ENCODE measurements at regions not wholly inside any gene's neighbourhood (a gene's known extent, or its start where the extent isn't known, plus 50 kb on each side); places are given as distances from the start of the nearest gene placed in this dataset.

- no peak overlapping the region for H3K4me3 Mint-ChIP-seq
- Histone ChIP-seq H3K27me3 (replicated peaks in 1 of 2; ENCODE audit: control insufficient read depth in 2 of 2, extremely low read depth in 1 of 2, insufficient read depth in 2 of 2, low read length in 1 of 2) (no peaks in the 10 kb centered on the region), H3K36me3 (ENCODE audit: control insufficient read depth in 2 of 2, extremely low read depth in 1 of 2, insufficient read depth in 1 of 2, low read length in 1 of 2) (no peaks in the 10 kb centered on the region), H3K9me3 (no peaks in the 10 kb centered on the region), H3K4me3 (ENCODE audit: control insufficient read depth in 1 of 2, extremely low read depth in 1 of 2, low read length in 1 of 2) (no peak overlapping the region), H3K27ac (ENCODE audit: low read length) (no peak overlapping the region), H3K4me1 (ENCODE audit: control insufficient read depth in 1 of 2, extremely low read depth in 1 of 2, insufficient read depth in 2 of 2, low read length in 2 of 2) (no peaks in the 10 kb centered on the region)
- ChIA-PET CTCF (no interaction called here), POLR2A (no interaction called here)
- H3K9me3 Mint-ChIP-seq: peaks cover 6 to 25% (median 23%) of the 10 kb centered on the region in 3 donors
- H3K36me3 Mint-ChIP-seq: no peaks in the 10 kb centered on the region
- no peak overlapping the region for H3K27ac Mint-ChIP-seq
- ATAC-seq (replicated peaks in 1 of 4) (no peak), DNase-seq (no peak)
- no peaks in the 10 kb centered on the region for H3K4me1 Mint-ChIP-seq
- no peaks in the 10 kb centered on the region for H3K27me3 Mint-ChIP-seq
Observed at GRCh38 chr14:82889701-82890100, 1356.0 kb upstream of the SEL1L start.

- WGBS (ENCODE audit: insufficient coverage): no CpG with 5 or more reads among the region's 1 CpG
- Mint-ChIP-seq H3K4me3 (no peak overlapping the region), H3K36me3 (no peaks in the 10 kb centered on the region), H3K4me1 (no peaks in the 10 kb centered on the region), H3K27me3 (no peaks in the 10 kb centered on the region), H3K27ac (no peak overlapping the region), H3K9me3 (peaks cover 9 to 20% (median 17%) of the 10 kb centered on the region in 3 donors)
- H3K27ac ChIP-seq (ENCODE audit: low read length): no peak overlapping the region
- ChIA-PET CTCF (no interaction called here), POLR2A (no interaction called here)
- no peak for ATAC-seq (replicated peaks in 1 of 4)
- no peaks in the 10 kb centered on the region for H3K36me3 ChIP-seq (ENCODE audit: control insufficient read depth in 2 of 2, extremely low read depth in 1 of 2, insufficient read depth in 1 of 2, low read length in 1 of 2)
- no peak overlapping the region for H3K4me3 ChIP-seq (ENCODE audit: control insufficient read depth in 1 of 2, extremely low read depth in 1 of 2, low read length in 1 of 2)
- H3K4me1 ChIP-seq (ENCODE audit: control insufficient read depth in 1 of 2, extremely low read depth in 1 of 2, insufficient read depth in 2 of 2, low read length in 2 of 2): no peaks in the 10 kb centered on the region
- DNase-seq: no peak
- no peaks in the 10 kb centered on the region for H3K9me3 ChIP-seq
- no peaks in the 10 kb centered on the region for H3K27me3 ChIP-seq (replicated peaks in 1 of 2; ENCODE audit: control insufficient read depth in 2 of 2, extremely low read depth in 1 of 2, insufficient read depth in 2 of 2, low read length in 1 of 2)
Observed at GRCh38 chr14:82896476-82896875, 1362.8 kb upstream of the SEL1L start.

- Histone ChIP-seq H3K27ac (ENCODE audit: low read length) (no peak overlapping the region), H3K9me3 (no peaks in the 10 kb centered on the region), H3K4me3 (ENCODE audit: control insufficient read depth in 1 of 2, extremely low read depth in 1 of 2, low read length in 1 of 2) (no peak overlapping the region), H3K27me3 (replicated peaks in 1 of 2; ENCODE audit: control insufficient read depth in 2 of 2, extremely low read depth in 1 of 2, insufficient read depth in 2 of 2, low read length in 1 of 2) (no peaks in the 10 kb centered on the region), H3K36me3 (ENCODE audit: control insufficient read depth in 2 of 2, extremely low read depth in 1 of 2, insufficient read depth in 1 of 2, low read length in 1 of 2) (no peaks in the 10 kb centered on the region), H3K4me1 (ENCODE audit: control insufficient read depth in 1 of 2, extremely low read depth in 1 of 2, insufficient read depth in 2 of 2, low read length in 2 of 2) (no peaks in the 10 kb centered on the region)
- H3K36me3 Mint-ChIP-seq: no peaks in the 10 kb centered on the region
- no peaks in the 10 kb centered on the region for H3K27me3 Mint-ChIP-seq
- peaks cover 6 to 18% (median 15%) of the 10 kb centered on the region in 3 donors for H3K9me3 Mint-ChIP-seq
- H3K4me1 Mint-ChIP-seq: no peaks in the 10 kb centered on the region
- CTCF ChIA-PET: no interaction called here
- POLR2A ChIA-PET: interaction anchor here in 1 of 2 donors (0.6 kb wide), 1 partner anchor 508 kb away, joined by 4 read pairs; no protein-coding TSS in a partner anchor
- no peak overlapping the region for H3K4me3 Mint-ChIP-seq
- DNase-seq: no peak
- 64% methylated on average over 2 of the region's 4 CpGs for WGBS (ENCODE audit: insufficient coverage)
- H3K27ac Mint-ChIP-seq: no peak overlapping the region
- no peak for ATAC-seq (replicated peaks in 1 of 4)
Observed at GRCh38 chr14:82897469-82898308, 1364.0 kb upstream of the SEL1L start.

- Mint-ChIP-seq H3K4me1 (no peaks in the 10 kb centered on the region), H3K27me3 (no peaks in the 10 kb centered on the region), H3K27ac (no peak overlapping the region), H3K9me3 (peaks cover 27 to 51% (median 31%) of the 10 kb centered on the region in 3 donors), H3K4me3 (no peak overlapping the region), H3K36me3 (no peaks in the 10 kb centered on the region)
- Histone ChIP-seq H3K27me3 (replicated peaks in 1 of 2; ENCODE audit: control insufficient read depth in 2 of 2, extremely low read depth in 1 of 2, insufficient read depth in 2 of 2, low read length in 1 of 2) (no peaks in the 10 kb centered on the region), H3K27ac (ENCODE audit: low read length) (no peak overlapping the region), H3K9me3 (no peaks in the 10 kb centered on the region), H3K4me1 (ENCODE audit: control insufficient read depth in 1 of 2, extremely low read depth in 1 of 2, insufficient read depth in 2 of 2, low read length in 2 of 2) (no peaks in the 10 kb centered on the region), H3K36me3 (ENCODE audit: control insufficient read depth in 2 of 2, extremely low read depth in 1 of 2, insufficient read depth in 1 of 2, low read length in 1 of 2) (no peaks in the 10 kb centered on the region), H3K4me3 (ENCODE audit: control insufficient read depth in 1 of 2, extremely low read depth in 1 of 2, low read length in 1 of 2) (no peak overlapping the region)
- POLR2A ChIA-PET: no interaction called here
- CTCF ChIA-PET: no interaction called here
- no CpG with 5 or more reads among the region's 2 CpGs for WGBS (ENCODE audit: insufficient coverage)
- no peak for ATAC-seq (replicated peaks in 1 of 4)
- DNase-seq: no peak
Observed at GRCh38 chr14:82905762-82906161, 1372.1 kb upstream of the SEL1L start.

- Histone ChIP-seq H3K4me3 (ENCODE audit: control insufficient read depth in 1 of 2, extremely low read depth in 1 of 2, low read length in 1 of 2) (no peak overlapping the region), H3K4me1 (ENCODE audit: control insufficient read depth in 1 of 2, extremely low read depth in 1 of 2, insufficient read depth in 2 of 2, low read length in 2 of 2) (no peaks in the 10 kb centered on the region), H3K27me3 (replicated peaks in 1 of 2; ENCODE audit: control insufficient read depth in 2 of 2, extremely low read depth in 1 of 2, insufficient read depth in 2 of 2, low read length in 1 of 2) (no peaks in the 10 kb centered on the region), H3K9me3 (no peaks in the 10 kb centered on the region), H3K27ac (ENCODE audit: low read length) (no peak overlapping the region), H3K36me3 (ENCODE audit: control insufficient read depth in 2 of 2, extremely low read depth in 1 of 2, insufficient read depth in 1 of 2, low read length in 1 of 2) (no peaks in the 10 kb centered on the region)
- peaks cover 22 to 37% (median 22%) of the 10 kb centered on the region in 3 donors for H3K9me3 Mint-ChIP-seq
- CTCF ChIA-PET: no interaction called here
- DNase-seq: no peak
- H3K36me3 Mint-ChIP-seq: no peaks in the 10 kb centered on the region
- no peaks in the 10 kb centered on the region for H3K4me1 Mint-ChIP-seq
- no peak overlapping the region for H3K27ac Mint-ChIP-seq
- 20% methylated on average over 1 of the region's 2 CpGs for WGBS (ENCODE audit: insufficient coverage)
- H3K27me3 Mint-ChIP-seq: no peaks in the 10 kb centered on the region
- no peak overlapping the region for H3K4me3 Mint-ChIP-seq
- no peak for ATAC-seq (replicated peaks in 1 of 4)
- POLR2A ChIA-PET: no interaction called here
Observed at GRCh38 chr14:82911930-82912329, 1378.3 kb upstream of the SEL1L start.

- no peak overlapping the region for H3K27ac ChIP-seq (ENCODE audit: low read length)
- Mint-ChIP-seq H3K4me1 (no peaks in the 10 kb centered on the region), H3K4me3 (no peak overlapping the region), H3K27ac (no peak overlapping the region), H3K9me3 (peaks cover 25 to 35% (median 26%) of the 10 kb centered on the region in 3 donors), H3K36me3 (no peaks in the 10 kb centered on the region), H3K27me3 (no peaks in the 10 kb centered on the region)
- POLR2A ChIA-PET: no interaction called here
- H3K9me3 ChIP-seq: no peaks in the 10 kb centered on the region
- CTCF ChIA-PET: no interaction called here
- no peak overlapping the region for H3K4me3 ChIP-seq (ENCODE audit: control insufficient read depth in 1 of 2, extremely low read depth in 1 of 2, low read length in 1 of 2)
- no peaks in the 10 kb centered on the region for H3K27me3 ChIP-seq (replicated peaks in 1 of 2; ENCODE audit: control insufficient read depth in 2 of 2, extremely low read depth in 1 of 2, insufficient read depth in 2 of 2, low read length in 1 of 2)
- DNase-seq (no peak), ATAC-seq (replicated peaks in 1 of 4) (no peak)
- no peaks in the 10 kb centered on the region for H3K4me1 ChIP-seq (ENCODE audit: control insufficient read depth in 1 of 2, extremely low read depth in 1 of 2, insufficient read depth in 2 of 2, low read length in 2 of 2)
- H3K36me3 ChIP-seq (ENCODE audit: control insufficient read depth in 2 of 2, extremely low read depth in 1 of 2, insufficient read depth in 1 of 2, low read length in 1 of 2): no peaks in the 10 kb centered on the region
Observed at GRCh38 chr14:82913396-82913795, 1379.7 kb upstream of the SEL1L start.

GRCh38 chr14:82915381-82915780 is 1381.7 kb upstream of the SEL1L start:
- peaks cover 25 to 29% (median 27%) of the 10 kb centered on the region in 3 donors for H3K9me3 Mint-ChIP-seq
- ChIA-PET POLR2A (no interaction called here), CTCF (no interaction called here)
- no peak overlapping the region for H3K27ac Mint-ChIP-seq
- 69% methylated on average over 3 of the region's 3 CpGs for WGBS (ENCODE audit: insufficient coverage)
- ATAC-seq (replicated peaks in 1 of 4) (no peak), DNase-seq (no peak)
- no peaks in the 10 kb centered on the region for H3K4me1 Mint-ChIP-seq
- no peak overlapping the region for H3K27ac ChIP-seq (ENCODE audit: low read length)
- no peaks in the 10 kb centered on the region for H3K27me3 Mint-ChIP-seq
- no peaks in the 10 kb centered on the region for H3K9me3 ChIP-seq
- H3K4me3 ChIP-seq (ENCODE audit: control insufficient read depth in 1 of 2, extremely low read depth in 1 of 2, low read length in 1 of 2): no peak overlapping the region
- H3K4me1 ChIP-seq (ENCODE audit: control insufficient read depth in 1 of 2, extremely low read depth in 1 of 2, insufficient read depth in 2 of 2, low read length in 2 of 2): no peaks in the 10 kb centered on the region
- no peaks in the 10 kb centered on the region for H3K27me3 ChIP-seq (replicated peaks in 1 of 2; ENCODE audit: control insufficient read depth in 2 of 2, extremely low read depth in 1 of 2, insufficient read depth in 2 of 2, low read length in 1 of 2)
- H3K36me3 Mint-ChIP-seq: no peaks in the 10 kb centered on the region
- no peak overlapping the region for H3K4me3 Mint-ChIP-seq
- no peaks in the 10 kb centered on the region for H3K36me3 ChIP-seq (ENCODE audit: control insufficient read depth in 2 of 2, extremely low read depth in 1 of 2, insufficient read depth in 1 of 2, low read length in 1 of 2)
